ENCODE measurements at regions not wholly inside any gene's neighbourhood (a gene's known extent, or its start where the extent isn't known, plus 50 kb on each side); places are given as distances from the start of the nearest gene placed in this dataset.

DNA sequence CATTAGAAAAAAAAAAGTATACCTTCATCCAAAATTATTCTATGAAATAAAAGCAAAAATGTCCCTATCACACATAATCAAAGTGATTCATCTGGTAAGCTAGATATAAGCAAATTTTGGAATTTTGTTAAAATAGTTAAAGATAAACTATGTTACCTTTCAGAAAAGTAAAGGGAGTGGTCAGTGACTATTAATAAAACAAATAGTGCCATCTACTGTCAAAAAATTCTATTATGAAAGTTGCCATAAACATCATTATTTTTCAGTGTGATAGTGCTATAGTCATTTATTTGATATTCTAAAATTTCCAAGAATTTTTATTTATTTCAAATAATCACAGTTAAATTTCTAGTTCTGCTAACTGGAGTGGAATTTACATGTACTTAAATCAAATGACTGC lies 803.7 kb downstream of the KCNT2 start:
- no peak for DNase-seq

DNA sequence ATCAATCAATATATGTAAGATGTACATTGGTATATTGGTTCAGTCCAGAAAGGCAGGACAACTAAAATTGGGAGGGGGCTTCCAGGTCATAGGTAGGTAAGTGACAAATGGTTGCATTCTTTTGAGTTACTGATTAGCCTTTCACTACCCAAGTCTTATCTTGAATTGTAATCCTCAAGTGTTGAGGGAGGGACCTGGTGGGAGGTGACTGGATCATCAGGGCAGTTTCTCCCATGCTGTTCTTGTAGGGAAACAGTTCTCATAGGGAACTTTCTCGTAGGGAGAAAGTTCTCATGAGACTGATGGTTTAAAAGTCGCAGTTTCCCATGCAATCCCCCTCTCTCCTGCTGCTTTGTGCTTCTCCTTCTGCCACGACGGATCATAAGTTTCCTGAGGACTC lies 809.2 kb downstream of the KCNT2 start:
- no peak for DNase-seq

- no peak for DNase-seq
Observed at GRCh38 chr1:195794225-195794624, 814.0 kb downstream of the KCNT2 start.

DNA sequence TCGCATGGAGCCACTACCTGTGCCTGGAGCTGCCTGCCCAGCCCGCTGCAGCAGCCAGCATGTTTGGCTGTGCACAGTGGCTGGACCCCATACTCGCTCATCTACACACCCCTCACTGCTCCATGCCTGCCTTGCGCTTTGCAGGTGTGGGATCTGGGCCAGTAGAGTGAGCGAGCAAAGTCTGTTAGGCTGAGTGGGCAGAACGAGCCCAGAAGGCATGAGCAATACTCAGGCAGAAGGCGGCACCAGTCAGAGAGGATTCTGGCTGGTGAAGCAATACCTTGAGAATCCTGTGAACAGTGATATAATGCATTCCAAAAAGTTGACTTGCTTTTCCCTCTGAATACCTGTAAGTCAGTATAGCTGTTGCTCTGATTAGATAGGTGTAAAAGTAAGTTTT lies 816.4 kb downstream of the KCNT2 start:
- DNase-seq: no peak

GRCh38 chr1:195790514-195791168 lies 817.6 kb downstream of the KCNT2 start:
- DNase-seq: no peak

DNA sequence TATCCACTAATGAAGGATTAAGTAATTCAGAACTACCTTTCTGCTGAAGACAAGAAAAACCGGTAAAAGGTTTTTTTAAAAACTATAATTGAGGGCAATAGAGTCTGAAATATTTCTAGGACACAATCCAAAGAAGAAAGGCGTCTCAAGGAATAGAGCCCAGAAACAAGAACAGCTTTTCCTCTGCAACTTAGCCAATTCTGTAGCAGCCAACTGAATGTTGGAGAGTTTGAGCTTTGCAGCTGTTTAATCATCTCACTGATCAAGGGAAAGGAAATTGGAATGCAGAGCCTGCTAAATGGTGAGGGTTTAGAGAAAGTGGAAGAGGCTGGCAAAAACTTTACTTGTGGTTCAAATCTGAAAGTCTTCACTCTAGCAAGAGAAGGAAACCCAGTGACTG lies 818.9 kb downstream of the KCNT2 start:
- no peak for DNase-seq

- DNase-seq: no peak
Observed at GRCh38 chr1:195788721-195789120, 819.5 kb downstream of the KCNT2 start.

DNA sequence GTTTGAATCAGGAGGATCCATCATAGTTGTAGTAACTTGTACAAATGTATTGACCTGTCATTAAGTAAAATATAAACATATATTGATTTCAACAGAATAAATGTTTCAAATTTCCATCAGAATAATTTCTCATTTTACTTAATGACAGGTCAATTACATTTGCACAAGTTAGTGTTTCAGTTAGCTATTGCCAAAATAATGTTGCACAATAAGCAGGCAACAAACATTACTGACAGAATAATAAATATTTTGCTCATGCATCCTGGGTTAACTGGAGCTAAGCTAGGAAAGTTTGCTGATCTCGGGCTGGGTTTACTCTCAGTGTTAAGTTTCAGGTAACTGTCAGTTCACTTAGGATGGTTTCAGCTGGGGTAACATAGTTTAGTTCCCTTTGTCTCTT lies 822.4 kb downstream of the KCNT2 start:
- no peak for DNase-seq

DNA sequence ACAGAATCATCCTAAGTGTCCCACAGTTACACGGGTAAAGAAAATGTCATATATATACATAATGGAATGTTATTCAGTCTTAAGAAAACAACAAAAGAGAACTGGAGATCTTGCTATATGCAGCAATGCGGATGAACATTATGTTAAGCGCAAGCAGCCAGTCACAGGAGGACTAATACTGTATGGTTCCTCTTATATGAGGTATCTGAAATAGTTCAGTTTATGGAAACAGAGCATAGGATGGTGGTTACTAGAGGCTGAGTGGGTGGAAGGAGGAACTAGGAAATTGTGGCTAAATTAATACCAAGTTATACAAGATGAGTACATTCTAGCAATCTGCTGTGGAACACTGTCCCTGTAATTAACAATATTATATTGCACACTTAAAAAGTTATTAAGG lies 834.3 kb downstream of the KCNT2 start:
- DNase-seq: peak; percentile 25

DNA sequence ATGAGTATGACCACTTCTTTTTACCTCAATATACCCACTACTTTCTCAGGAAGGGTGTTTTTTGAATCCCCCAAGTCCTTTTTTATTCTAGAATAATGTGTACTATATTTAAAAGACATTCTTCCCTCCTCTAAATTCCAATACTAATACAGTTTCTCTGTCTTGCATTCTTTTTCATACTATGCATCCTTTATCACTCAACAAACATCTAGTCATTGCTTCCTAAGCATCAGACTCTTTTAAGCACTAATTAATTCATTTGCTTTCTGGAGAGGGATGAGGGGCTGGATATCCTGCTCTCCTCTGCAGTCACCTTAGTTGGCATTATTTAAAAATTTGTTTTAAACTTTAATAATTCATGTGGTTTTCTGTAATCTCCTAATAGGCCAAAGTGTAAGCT lies 838.8 kb downstream of the KCNT2 start:
- no peak for DNase-seq

- DNase-seq: no peak
Observed at GRCh38 chr1:195768936-195769335, 839.3 kb downstream of the KCNT2 start.

- no peak for DNase-seq
Observed at GRCh38 chr1:195768377-195768776, 839.9 kb downstream of the KCNT2 start.

DNA sequence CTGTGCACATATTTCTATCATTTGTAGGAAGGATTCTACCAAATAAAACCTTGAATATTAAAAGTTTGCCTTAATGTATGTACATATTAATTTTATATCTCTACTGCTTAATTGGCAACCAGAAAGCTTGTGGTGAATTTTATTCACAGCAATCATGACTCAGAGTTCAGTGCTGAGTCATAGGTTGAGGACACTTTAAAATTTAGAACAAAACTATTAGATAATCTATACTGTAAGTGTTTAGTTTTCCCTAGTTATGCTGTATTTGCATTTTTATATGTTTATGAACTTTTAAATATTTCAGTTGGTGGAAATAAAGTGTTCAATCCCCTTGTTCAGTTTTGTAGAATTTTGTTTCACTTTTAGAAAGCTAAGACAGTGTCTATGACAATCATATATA lies 841.5 kb downstream of the KCNT2 start:
- no peak for DNase-seq

- no peak for DNase-seq
Observed at GRCh38 chr1:195765099-195765498, 843.1 kb downstream of the KCNT2 start.

GRCh38 chr1:195763907-195764374 lies 844.3 kb downstream of the KCNT2 start:
- DNase-seq: no peak

DNA sequence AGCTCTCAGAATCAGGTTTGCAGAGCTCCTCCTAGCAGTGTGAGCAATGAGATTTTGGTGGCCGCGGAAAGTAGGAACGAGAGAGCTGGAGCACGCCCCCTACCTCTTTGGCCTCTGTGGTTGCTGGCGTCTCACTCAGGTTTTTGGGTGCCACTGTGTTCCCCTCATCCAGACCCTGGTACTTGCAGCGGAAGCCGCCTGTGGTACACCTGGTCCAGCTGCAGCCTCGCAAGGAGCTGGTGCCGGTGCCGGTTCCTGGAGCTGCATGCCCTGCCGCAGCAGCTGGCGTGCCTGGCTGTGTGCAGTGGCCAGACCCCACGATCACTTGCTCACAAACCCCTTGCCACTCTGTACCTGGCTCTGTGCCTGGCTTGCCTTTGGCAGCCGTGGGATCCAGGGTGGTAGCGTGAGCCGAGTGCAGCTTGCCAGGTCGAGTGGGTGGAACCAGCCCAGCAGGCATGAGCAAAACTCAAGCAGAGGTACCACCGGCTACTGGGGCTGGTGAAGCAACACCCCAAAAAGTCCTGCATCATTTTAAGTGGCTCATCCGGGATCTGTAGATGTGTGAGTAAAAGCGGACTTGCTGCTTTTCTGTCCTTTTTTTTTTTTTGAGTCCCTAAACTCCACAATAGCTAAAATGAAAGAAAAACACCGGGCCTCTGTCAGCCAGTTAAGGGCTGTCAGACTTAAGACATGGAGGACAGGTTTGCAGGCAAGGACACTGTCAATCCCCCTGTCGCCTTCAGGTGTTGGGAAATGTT lies 844.9 kb downstream of the KCNT2 start:
- no peak for DNase-seq

DNA sequence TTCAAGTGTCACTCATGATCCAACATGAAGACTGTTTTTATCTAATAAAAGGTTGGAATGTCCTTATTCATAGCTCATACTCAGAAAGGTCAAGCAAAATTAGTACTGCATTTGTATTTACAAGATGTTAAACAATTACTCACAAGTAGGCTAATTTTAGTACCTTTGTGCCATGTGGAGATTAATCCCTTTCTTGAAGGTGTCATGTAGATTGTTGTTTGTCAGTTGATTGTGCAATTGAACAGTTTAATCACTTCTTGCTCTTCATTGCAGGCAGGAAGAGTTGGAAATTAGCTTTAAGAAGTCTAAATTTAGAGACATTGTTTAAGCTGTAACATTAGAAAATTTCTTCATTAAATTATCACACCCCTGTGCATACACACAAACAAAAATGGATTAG lies 847.1 kb downstream of the KCNT2 start:
- no peak for DNase-seq

- DNase-seq: no peak
Observed at GRCh38 chr1:195756109-195756508, 852.1 kb downstream of the KCNT2 start.

GRCh38 chr1:195754874-195755273 lies 853.4 kb downstream of the KCNT2 start:
- DNase-seq: no peak

DNA sequence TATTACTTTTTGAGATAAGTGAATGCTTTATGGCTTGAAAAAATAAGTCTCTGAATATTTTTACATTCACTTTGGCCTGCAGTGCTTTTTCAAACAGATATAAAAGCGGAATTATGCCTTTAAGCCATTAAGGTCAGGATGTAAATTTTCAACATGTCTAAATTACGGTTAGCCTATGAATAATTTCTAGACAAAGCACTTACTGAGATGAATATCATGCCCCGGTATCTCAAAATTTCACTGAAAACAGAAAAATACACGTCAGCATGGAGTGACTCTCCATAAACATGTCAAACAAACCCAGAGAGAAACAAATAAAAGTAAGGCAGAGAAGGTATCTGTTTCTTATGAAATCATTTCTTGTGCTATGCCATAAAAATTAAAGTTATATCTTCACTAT lies 853.9 kb downstream of the KCNT2 start:
- no peak for DNase-seq

- no peak for DNase-seq
Observed at GRCh38 chr1:195748969-195749368, 859.3 kb downstream of the KCNT2 start.

- no peak for DNase-seq
Observed at GRCh38 chr1:195745189-195746010, 862.8 kb downstream of the KCNT2 start.

DNA sequence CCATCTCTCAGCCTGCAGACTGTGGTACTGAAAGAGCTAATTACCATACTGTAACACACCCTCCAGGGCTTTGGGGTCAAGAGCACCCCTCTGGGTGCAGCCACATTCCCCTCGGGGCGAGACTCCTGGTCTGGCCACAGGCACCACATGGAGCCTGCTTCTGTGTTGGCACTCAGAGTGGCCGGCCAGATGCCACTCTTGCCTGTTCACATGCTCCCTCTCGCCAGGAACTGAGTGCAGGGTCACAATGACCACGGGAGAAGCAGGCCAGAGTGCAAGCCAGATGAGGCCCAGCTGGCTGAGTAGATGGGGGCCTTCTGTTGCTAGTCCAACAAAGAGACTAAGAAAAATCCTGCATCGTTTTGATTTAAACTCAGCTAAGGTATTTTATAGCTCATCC lies 864.0 kb downstream of the KCNT2 start:
- DNase-seq: no peak

GRCh38 chr1:195740862-195741261 lies 867.4 kb downstream of the KCNT2 start:
- no peak for DNase-seq
